GM23338 (cell line): ENCODE measurements at regions not wholly inside any gene's neighbourhood (a gene's known extent, or its start where the extent isn't known, plus 50 kb on each side); places are given as distances from the start of the nearest gene placed in this dataset.

Experiments
- ATAC-seq: fragments of 200-7000 bp; cut with Tn5 transposase; 3 replicates; pipeline ENCODE4 v1.9.1; 2020
- DNase-seq: peaks from one replicate; pipeline ENCODE4 v3.0.0-alpha.2; 2015; ENCODE audit warnings: low spot score
- H2AFZ ChIP-seq: fragments of 200-600 bp; sonication (generic); 2 replicates; pipeline ENCODE4 v1.8.0; 2016; ENCODE audit warnings: antibody characterized with exemption, mild to moderate bottlenecking, moderate library complexity
- H3F3A ChIP-seq: fragments of 200-600 bp; sonication (generic); replicated peaks from 2 replicates; pipeline ENCODE4 v1.8.0; 2017; ENCODE audit warnings: antibody characterized with exemption, mixed run types, low read depth
- H3K27ac ChIP-seq: fragments of 200-600 bp; sonication (generic); 2 replicates; pipeline ENCODE4 v1.6.1; 2016; ENCODE audit warnings: low read depth
- H3K27me3 ChIP-seq: fragments of 200-600 bp; sonication (generic); 2 replicates; pipeline ENCODE4 v1.8.0; 2016; ENCODE audit warnings: mild to moderate bottlenecking, mixed run types, moderate library complexity; ENCODE audit not compliant: insufficient read depth
- H3K36me3 ChIP-seq: fragments of 200-600 bp; sonication (generic); 2 replicates; pipeline ENCODE4 v1.8.0; 2016; ENCODE audit warnings: mild to moderate bottlenecking; ENCODE audit not compliant: insufficient read depth
- H3K4me1 ChIP-seq: fragments of 200-600 bp; sonication (generic); 2 replicates; pipeline ENCODE4 v1.8.0; 2016; ENCODE audit warnings: mild to moderate bottlenecking, moderate library complexity; ENCODE audit not compliant: insufficient read depth
- H3K4me2 ChIP-seq: fragments of 200-600 bp; sonication (generic); 2 replicates; pipeline ENCODE4 v1.7.1; 2017; ENCODE audit warnings: mixed run types
- H3K4me3 ChIP-seq: fragments of 200-600 bp; sonication (generic); 2 replicates; pipeline ENCODE4 v1.6.1; 2016; ENCODE audit warnings: mixed run types
- H3K79me2 ChIP-seq: fragments of 200-600 bp; sonication (generic); replicated peaks from 2 replicates; pipeline ENCODE4 v1.8.0; 2017; ENCODE audit warnings: mild to moderate bottlenecking; ENCODE audit not compliant: insufficient read depth
- H3K9me2 ChIP-seq: fragments of 200-600 bp; sonication (generic); 2 replicates; pipeline ENCODE4 v1.8.0; 2017; ENCODE audit not compliant: insufficient read depth
- H4K20me1 ChIP-seq: fragments of 200-600 bp; sonication (generic); replicated peaks from 2 replicates; pipeline ENCODE4 v1.8.0; 2017; ENCODE audit warnings: mild to moderate bottlenecking; ENCODE audit not compliant: insufficient read depth
- H3K27ac Mint-ChIP-seq: 2 replicates; pipeline ENCODE4 v1.8.0; 2020; ENCODE audit warnings: inconsistent platforms, mild to moderate bottlenecking, moderate library complexity, mixed read lengths
- H3K27me3 Mint-ChIP-seq: 3 replicates; pipeline ENCODE4 v1.8.0; 2022; ENCODE audit warnings: low read depth, mild to moderate bottlenecking, moderate library complexity, mixed read lengths, inconsistent platforms; ENCODE audit not compliant: insufficient read depth, poor library complexity
- H3K36me3 Mint-ChIP-seq: 3 replicates; pipeline ENCODE4 v1.8.0; 2021; ENCODE audit warnings: low read depth, mild to moderate bottlenecking, inconsistent platforms, moderate library complexity, mixed read lengths
- H3K4me1 Mint-ChIP-seq: 3 replicates; pipeline ENCODE4 v1.8.0; 2020; ENCODE audit warnings: mild to moderate bottlenecking, inconsistent platforms, mixed read lengths
- H3K4me3 Mint-ChIP-seq: 3 replicates; pipeline ENCODE4 v1.8.0; 2021; ENCODE audit warnings: moderate library complexity, mild to moderate bottlenecking, inconsistent platforms, mixed read lengths
- H3K9me3 Mint-ChIP-seq: 3 replicates; pipeline ENCODE4 v1.8.0; 2020; ENCODE audit warnings: moderate library complexity, mild to moderate bottlenecking, inconsistent platforms, mixed read lengths
- CREB1 ChIP-seq: fragments of 250-450 bp; sonication (Bioruptor Pico); IDR thresholded peaks from 2 replicates; pipeline ENCODE4 v1.5.0; 2020; ENCODE audit warnings: low read depth, mild to moderate bottlenecking, moderate library complexity
- CTCF ChIP-seq, 2 experiments: fragments of 200-600 bp in 1 of 2; sonication (generic) in 1 of 2; conservative IDR thresholded peaks; 2 replicates each; pipeline versions ENCODE4 v1.5.1 to v1.6.1; 2016 to 2017; ENCODE audit warnings: antibody characterized with exemption in 2 of 2, low read depth in 2 of 2, mild to moderate bottlenecking in 2 of 2, moderate library complexity in 1 of 2
- EZH2 ChIP-seq: fragments of 200-600 bp; sonication (generic); IDR thresholded peaks from one replicate; pipeline ENCODE4 v1.8.0; 2017; ENCODE audit warnings: antibody characterized with exemption, mild to moderate bottlenecking, low read depth; ENCODE audit not compliant: unreplicated experiment
- EZH2phosphoT487 ChIP-seq: fragments of 200-600 bp; sonication (generic); IDR thresholded peaks from one replicate; pipeline ENCODE4 v1.8.1; 2018; ENCODE audit warnings: antibody characterized with exemption; ENCODE audit not compliant: unreplicated experiment
- JUNB ChIP-seq: IDR thresholded peaks from one replicate; pipeline ENCODE4 v1.6.1; 2016; ENCODE audit warnings: antibody characterized with exemption; ENCODE audit not compliant: unreplicated experiment
- NANOG ChIP-seq: IDR thresholded peaks from 2 replicates; pipeline ENCODE4 v1.6.1; 2016; ENCODE audit warnings: antibody characterized with exemption, borderline replicate concordance
- POLR2AphosphoS5 ChIP-seq: IDR thresholded peaks from 2 replicates; pipeline ENCODE4 v1.6.1; 2016; ENCODE audit warnings: antibody characterized with exemption, low read depth
- REST ChIP-seq: IDR thresholded peaks from one replicate; pipeline ENCODE4 v1.6.1; 2018; ENCODE audit warnings: antibody characterized with exemption; ENCODE audit not compliant: unreplicated experiment
- STAT1 ChIP-seq: IDR thresholded peaks from one replicate; pipeline ENCODE4 v1.6.1; 2016; ENCODE audit warnings: antibody characterized with exemption; ENCODE audit not compliant: unreplicated experiment
- ZNF114 ChIP-seq: fragments of 250-450 bp; sonication (Bioruptor Pico); IDR thresholded peaks from 2 replicates; pipeline ENCODE4 v1.5.0; 2020; ENCODE audit warnings: mild to moderate bottlenecking, moderate library complexity
- ZNF331 ChIP-seq: fragments of 250-450 bp; sonication (Bioruptor Pico); IDR thresholded peaks from 2 replicates; pipeline ENCODE4 v1.5.0; 2020; ENCODE audit warnings: low read depth, mild to moderate bottlenecking, moderate library complexity
- ZNF462 ChIP-seq: fragments of 250-450 bp; sonication (Bioruptor Pico); IDR thresholded peaks from 2 replicates; pipeline ENCODE4 v1.5.0; 2020; ENCODE audit warnings: mild to moderate bottlenecking, moderate library complexity

- H3K4me1 Mint-ChIP-seq, result no peaks in the 10 kb centered on the region
- H3K4me1 ChIP-seq, result no peaks in the 10 kb centered on the region
Observed at GRCh38 chr6:93701526-93701925, 282.2 kb upstream of the EPHA7 start.

More at GRCh38 chr6:93701526-93701925, 282.2 kb upstream of the EPHA7 start:
- no peak for TF ChIP-seq CTCF (conservative IDR thresholded peaks at IDR 0.05; ENCODE audit: low read depth in 2 of 2)
- TF ChIP-seq EZH2phosphoT487, result no peak
- no peak for TF ChIP-seq EZH2
- TF ChIP-seq ZNF462 (CRISPR knock-in tag), result no peak
- TF ChIP-seq POLR2AphosphoS5, result no peak
- no peak for TF ChIP-seq CREB1 (CRISPR knock-in tag)
- TF ChIP-seq ZNF331 (CRISPR knock-in tag), result no peak
- no peak for TF ChIP-seq NANOG
- TF ChIP-seq JUNB, result no peak
- no peak for TF ChIP-seq STAT1
- TF ChIP-seq ZNF114 (CRISPR knock-in tag), result no peak
- TF ChIP-seq REST, result no peak
- H3K9me2 ChIP-seq, result no peaks in the 10 kb centered on the region
- ATAC-seq, result no peak
- no peak overlapping the region for H3K27ac ChIP-seq
- no peaks in the 10 kb centered on the region for H4K20me1 ChIP-seq
- peaks cover 5% of the 10 kb centered on the region; the same call in 2 of the 3 replicates for H3K36me3 Mint-ChIP-seq
- H3K79me2 ChIP-seq, result no peaks in the 10 kb centered on the region
- H3K4me3 ChIP-seq, result no peak overlapping the region
- DNase-seq, result no peak
- peaks cover 9% of the 10 kb centered on the region for H3K9me3 Mint-ChIP-seq
- no peaks in the 10 kb centered on the region for H3K27me3 ChIP-seq
- no peak overlapping the region for H2AFZ ChIP-seq
- H3K4me2 ChIP-seq, result no peak overlapping the region
- no peaks in the 10 kb centered on the region for H3F3A ChIP-seq
- H3K36me3 ChIP-seq, result no peaks in the 10 kb centered on the region
- H3K4me3 Mint-ChIP-seq, result no peak overlapping the region
- no peak overlapping the region for H3K27ac Mint-ChIP-seq
- peaks cover 2% of the 10 kb centered on the region for H3K27me3 Mint-ChIP-seq
